GM12878 (cell line): ENCODE measurements at regions not wholly inside any gene's neighbourhood (a gene's known extent, or its start where the extent isn't known, plus 50 kb on each side); places are given as distances from the start of the nearest gene placed in this dataset.

Experiments
- BRCA1 ChIP-seq: IDR thresholded peaks from 2 replicates; pipeline ENCODE4 v1.6.1; 2011; ENCODE audit warnings: low read depth, low read length, improper control_type of control experiment
- CHD2 ChIP-seq: IDR thresholded peaks from 2 replicates; pipeline ENCODE4 v1.6.1; 2011; ENCODE audit warnings: low read depth, low read length, improper control_type of control experiment, borderline replicate concordance
- CHD4 ChIP-seq: fragments of 200-600 bp; sonication (generic); IDR thresholded peaks from 2 replicates; pipeline ENCODE4 v1.6.1; 2016; ENCODE audit warnings: mild to moderate bottlenecking
- EZH2 ChIP-seq: IDR thresholded peaks from 2 replicates; pipeline ENCODE4 v1.6.1; 2012; ENCODE audit warnings: low read depth, mild to moderate bottlenecking, control low read depth, inconsistent platforms, low read length, borderline replicate concordance; ENCODE audit not compliant: control insufficient read depth
- POLR2A ChIP-seq: IDR thresholded peaks from 2 replicates; pipeline ENCODE4 v1.6.1; 2011; ENCODE audit warnings: low read depth, mild to moderate bottlenecking, low read length
- TARDBP ChIP-seq: IDR thresholded peaks from 2 replicates; pipeline ENCODE4 v1.6.1; 2016; ENCODE audit warnings: borderline replicate concordance

DNA sequence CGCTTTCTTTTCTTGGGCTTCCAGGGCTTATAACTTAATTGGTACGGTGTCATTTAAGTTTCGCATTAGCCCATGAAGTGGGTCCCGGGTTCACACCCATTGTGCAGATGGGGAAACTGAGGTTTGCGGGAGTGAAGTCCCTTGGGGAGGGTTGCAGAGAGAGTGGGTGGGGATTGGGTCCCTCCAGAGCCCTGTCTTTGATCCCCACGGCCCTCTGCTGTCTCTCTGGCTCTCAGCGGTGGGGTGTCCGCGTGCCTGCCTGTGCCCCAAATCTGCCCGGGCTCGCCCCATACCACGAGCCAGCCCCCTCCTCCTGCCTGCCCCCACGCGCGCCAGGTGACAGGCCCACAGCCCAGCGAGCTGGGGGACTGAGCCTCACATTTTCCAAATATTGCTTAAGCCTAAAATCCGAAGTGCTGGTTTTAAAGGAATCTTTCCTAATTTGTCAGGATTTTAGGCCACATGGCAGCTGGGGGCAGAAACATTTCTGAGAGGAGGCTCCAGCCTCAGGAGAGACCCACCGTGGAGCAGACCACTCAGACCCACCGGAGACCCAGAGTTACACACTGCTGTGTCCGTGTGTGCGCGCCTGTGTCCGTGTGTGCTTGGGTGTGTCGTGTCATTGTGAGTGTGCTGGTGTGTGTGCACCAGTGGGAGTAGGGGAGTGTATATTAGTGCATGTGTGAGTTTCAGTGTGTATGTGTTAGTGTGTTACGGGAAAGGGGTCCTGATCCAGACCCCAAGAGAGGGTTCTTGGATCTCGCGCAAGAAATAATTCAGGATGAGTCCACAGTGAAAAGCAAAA is 159.5 kb upstream of the IER5L start:
- TF ChIP-seq CHD2: no peak
- no peak for TF ChIP-seq CHD4
- TF ChIP-seq POLR2A: no peak
- no peak for TF ChIP-seq BRCA1
- TF ChIP-seq EZH2: no peak
- no peak for TF ChIP-seq TARDBP
